DMS53 treated with DMSO at 0.1 percent for 48 hours (cell line): ENCODE measurements at regions not wholly inside any gene's neighbourhood (a gene's known extent, or its start where the extent isn't known, plus 50 kb on each side); places are given as distances from the start of the nearest gene placed in this dataset.
"Not testable (repeated sequence)": the region's sequence is repeated elsewhere in the genome, so short reads cannot be mapped to it uniquely, and the experiment has no call there.

Experiments
- DNase-seq: peaks from one replicate; lab custom pipeline; 2025; ENCODE audit not compliant: unreplicated experiment; lab: John Stamatoyannopoulos, UW

DNA sequence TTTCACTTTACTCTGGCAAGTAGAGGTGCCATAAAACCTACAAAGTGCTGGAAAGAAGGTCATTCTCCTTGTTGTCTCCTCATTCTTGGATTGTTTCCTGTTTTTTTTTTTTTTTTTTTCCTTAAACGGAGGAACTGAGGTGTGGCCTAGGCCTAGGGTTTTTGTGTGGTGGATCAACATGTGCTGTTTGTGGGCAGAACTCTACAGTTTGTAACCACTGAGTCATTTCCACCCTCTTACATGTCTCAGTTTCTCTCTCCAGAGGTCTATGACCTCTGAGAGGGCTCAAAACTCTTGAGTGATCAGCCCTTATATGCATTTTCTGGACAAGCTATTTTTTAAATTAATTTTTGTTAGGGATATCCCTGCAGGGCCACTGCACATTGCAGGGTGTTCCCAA is 296.0 kb downstream of the PPP1R3A start:
- no peak for DNase-seq

DNA sequence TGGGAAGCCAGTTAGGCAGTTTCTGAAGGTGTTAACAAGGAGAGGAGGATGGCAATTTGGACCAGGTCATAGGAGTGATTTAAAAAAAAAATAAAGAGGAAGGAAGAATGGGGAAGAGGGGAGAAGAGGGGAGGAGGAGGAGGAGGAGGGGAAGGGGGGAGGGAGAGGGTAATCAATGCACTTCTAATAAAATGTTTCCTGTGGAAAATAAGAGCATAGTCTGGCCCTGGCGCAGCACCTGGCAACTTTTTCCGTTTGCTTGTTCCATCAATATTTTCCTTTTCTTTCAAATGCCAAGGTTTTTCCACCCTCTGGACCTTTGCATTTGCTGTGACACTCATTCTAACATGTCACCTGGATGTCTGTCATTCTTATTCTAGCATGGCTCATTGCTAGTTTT is 308.2 kb downstream of the PPP1R3A start:
- DNase-seq: no peak

DNA sequence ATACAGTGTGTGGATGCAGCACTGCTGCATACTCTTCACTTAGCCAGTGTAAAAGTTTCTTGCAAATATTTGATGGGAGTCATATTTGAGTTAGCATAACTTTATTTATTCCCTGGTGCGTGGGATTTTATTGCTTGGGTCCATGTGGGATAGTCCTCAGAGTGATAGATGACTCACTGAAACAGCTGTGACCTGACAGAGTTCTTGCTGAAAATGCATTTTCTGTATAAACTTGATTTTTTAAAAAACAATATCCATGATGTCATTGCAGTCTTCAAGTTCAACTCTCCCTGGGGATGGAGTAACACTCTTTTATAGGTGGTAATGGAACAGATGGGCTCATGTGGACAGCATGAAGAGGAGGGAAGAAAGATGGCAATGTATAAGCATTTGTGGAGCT is 310.0 kb downstream of the PPP1R3A start:
- DNase-seq: no peak

DNA sequence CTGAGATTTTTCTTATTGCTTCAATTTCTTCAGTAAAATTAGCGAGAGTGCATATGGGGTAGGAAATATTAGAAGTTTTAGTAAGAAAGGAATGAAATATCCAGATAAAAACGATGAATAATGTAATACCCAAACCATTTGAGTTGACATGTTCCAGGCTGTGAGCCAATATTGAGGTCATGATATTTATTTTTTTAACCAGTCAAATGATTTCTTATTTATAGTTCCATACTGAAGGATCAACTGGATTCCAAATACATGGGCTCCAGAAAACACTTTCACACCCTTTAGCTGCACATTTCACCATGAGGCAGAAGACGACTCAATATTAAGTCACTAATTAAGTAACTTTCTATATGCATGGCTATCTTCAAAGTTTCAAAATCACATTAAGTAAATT is 312.5 kb downstream of the PPP1R3A start:
- no peak for DNase-seq

DNA sequence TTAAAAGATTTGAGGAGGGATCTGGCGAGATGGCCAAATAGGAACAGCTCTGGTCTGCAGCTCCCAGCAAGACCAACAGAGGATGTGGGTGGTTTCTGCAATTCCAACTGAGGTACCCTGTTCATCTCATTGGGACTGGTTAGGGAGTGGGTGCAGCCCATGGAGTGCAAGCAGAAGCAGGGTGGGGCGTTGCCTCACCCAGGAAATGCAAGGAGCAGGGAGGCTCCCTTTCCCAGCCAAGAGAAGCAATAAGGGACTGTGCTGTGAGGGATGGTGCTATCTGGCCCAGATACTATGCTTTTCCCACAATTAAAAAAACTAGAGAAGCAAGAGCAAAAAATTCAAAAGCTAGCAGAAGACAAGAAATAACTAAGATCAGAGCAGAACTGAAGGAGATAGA is 318.4 kb downstream of the PPP1R3A start:
- DNase-seq: not testable (repeated sequence)

DNA sequence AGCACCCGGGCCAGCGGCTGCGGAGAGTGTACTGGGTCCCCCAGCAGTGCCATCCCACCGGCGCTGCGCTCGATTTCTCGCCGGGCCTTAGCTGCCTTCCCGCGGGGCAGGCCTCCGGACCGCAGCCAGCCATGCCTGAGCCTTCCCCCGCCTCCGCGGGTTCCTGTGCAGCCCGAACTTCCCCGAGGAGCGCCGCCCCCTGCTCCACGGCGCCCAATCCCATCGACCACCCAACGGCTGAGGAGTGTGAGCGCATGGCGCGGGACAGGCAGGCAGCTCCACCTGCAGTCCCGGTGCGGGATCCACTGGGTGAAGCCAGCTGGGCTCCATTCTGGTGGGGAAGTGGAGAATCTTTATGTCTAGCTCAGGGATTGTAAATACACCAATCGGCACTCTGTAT is 325.4 kb downstream of the PPP1R3A start:
- not testable (repeated sequence) for DNase-seq

DNA sequence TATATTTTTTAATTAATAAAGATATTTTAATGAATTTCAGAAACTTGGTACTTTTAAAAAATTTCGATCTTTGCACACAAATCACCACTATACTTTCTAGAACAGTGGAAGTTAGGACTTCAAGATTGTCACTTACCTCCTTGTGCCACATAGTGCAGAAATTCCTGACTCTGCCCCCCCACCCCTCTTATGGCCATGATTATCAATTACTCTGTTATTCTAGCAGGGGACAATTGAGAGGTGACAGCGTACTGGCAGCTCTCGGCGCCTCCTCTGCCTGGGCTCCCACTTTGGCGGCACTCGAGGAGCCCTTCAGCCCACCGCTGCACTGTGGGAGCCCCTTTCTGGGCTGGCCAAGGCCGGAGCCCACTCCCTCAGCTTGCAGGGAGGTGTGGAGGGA is 325.9 kb downstream of the PPP1R3A start:
- DNase-seq: not testable (repeated sequence)

DNA sequence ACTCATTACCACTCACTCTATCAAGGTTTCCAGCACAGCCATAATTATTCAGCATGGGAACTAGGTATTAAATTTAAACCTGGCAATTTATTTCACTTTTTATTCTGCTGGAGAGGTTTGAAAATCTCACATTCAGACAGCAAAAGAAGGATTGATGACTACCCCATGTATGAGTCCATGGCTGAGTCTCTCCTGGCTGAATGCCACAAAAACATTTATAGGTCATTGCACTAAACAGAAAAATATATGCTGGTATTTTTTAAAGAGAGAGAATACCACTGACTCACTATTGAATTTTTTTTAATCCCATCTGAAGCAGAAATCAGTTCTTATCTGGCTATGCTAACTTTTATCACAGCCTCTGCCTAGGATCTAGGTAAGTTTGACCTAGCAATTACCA is 336.3 kb downstream of the PPP1R3A start:
- DNase-seq: no peak

DNA sequence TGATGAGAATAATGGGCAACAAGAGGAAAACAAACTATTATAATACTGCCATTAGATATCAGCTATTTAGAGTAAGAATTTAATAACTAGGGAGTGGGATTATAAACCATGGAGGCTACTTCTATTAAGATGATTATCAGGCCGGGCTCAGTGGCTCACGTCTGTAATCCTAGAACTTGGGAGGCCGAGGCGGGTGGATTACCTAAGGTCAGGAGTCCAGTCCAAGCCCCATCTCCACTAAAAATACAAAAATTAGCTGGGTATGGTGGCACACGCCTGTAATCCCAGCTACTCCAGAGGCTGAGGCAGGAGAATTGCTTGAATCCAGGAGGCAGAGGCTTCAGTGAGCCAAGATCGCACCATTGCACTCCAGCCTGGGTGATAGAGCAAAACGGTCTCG is 355.6 kb downstream of the PPP1R3A start:
- not testable (repeated sequence) for DNase-seq

DNA sequence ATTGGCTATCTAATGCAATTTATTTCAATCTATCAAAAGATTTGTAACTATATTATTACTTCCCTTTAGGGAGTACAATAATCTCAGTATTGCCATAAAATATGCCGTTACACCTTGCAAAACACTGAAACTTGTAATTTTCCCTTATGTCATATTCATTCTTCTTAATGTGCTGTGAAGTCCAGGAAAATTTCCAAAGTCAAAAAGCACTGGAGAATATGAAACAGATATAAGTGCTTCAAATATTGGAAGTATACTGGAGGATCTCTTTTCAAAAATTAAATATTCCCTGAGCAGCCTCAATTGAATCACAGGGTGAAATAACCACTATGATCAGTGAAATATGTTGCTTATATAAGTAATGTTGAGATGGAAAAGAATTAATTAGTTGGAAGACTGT is 356.0 kb downstream of the PPP1R3A start:
- no peak for DNase-seq

DNA sequence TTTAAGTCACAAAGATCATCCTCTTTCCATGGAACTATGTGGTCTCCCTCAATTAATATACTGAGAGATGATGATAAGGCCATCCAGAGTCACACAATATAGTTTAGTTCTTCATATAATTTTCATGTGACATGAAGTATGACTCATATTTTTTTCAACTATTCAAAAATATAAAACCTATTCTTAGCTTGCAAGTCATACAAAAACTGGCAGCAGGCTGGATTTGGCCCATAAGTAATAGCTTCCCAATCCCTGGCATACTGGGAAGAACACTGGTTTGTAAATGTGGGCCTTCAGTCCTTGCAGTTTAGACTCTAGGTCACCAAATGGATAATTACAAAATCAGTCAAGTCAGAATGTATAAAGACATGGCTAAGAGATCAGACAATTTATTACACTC is 356.6 kb downstream of the PPP1R3A start:
- no peak for DNase-seq

DNA sequence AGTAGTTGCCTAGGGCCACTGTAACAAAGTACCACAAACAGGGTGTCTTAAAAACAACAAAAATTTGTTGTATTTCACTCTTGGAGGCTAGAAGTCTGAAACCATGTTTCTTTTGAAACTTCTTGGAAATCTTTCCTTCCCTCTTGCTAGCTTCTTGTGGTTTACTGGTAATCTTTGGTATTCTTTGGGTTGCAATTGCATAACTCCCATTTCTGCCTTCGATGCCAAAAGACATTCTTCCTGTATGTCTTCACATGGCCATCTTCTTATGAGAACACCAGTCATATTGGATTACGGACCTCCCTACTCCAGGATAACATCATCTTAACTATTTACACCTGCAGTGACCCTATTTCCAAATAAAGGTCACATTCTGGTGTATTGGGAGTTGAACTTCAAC is 357.4 kb downstream of the PPP1R3A start:
- no peak for DNase-seq

DNA sequence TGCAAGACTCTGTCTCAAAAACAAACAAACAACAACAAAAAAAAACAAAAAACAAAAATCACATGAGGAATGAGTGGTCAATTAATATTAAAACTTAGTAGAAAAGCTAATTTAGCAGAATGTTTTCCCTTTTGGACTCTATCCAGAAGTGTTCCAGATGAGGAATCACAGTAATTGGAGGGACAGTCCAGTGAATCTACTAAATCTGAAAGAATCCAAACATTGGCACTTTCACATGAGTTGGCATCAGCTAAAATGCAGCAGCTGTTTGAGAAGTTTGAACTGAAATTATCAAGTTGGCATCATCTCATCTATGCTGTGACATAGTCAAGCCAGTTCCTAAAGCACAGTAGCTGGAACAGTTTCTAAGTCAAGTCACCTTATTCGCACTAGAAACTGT is 367.8 kb downstream of the PPP1R3A start:
- DNase-seq: no peak

DNA sequence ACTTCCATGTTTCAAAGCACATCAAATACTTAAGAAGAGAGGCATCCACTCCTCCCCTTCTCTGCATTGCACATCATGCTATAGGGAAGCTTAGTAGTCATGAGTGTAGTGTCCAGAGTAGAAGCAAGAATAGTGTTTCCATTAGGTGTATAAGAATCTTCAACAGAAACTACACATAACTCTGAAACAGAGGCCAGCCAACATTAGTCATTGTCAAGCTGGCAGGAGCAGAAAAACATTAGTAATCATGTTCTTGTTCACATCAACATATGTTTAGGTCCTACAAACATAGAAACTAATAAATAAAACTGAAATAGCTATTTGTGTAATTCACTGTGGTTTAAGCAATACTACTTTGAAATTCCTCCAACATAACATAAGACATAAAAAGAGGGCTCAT is 370.2 kb downstream of the PPP1R3A start:
- DNase-seq: no peak

DNA sequence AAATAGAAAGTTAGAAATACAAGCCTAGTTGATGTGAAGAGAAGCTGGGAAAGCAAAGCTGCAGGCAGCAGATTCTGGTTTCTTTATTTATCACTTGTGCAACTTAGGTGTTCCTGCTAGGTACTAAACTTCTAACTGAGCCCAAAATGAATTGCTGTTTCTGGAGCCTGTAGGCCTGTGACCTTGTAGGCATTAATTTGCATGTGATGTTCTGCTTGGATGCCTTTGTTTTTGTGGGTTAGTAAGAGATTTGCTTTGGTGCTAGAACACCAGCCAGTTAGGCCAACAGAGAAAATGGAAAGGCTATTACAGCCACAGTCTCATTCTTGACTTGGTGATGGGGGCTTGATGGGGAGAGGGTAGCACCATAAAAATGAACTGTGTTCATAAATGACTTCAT is 370.7 kb downstream of the PPP1R3A start:
- DNase-seq: no peak

DNA sequence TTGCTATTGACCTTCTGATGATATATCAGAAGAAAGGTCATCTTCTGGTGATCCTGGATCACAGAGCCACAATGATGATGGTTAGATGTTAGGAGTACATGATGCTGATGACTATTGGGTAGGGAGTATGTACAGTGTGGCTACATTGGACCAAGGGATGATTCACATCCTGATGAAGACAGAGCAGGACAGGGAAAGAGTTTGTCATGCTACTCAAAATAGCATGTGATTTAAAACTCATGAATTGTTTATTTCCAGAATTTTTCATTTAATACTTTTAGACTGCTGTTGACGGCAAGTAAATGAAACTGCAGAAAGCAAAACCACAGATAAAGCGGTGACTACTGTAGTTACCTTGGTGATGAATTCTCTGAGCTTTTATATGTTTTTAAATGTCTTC is 397.3 kb downstream of the PPP1R3A start:
- DNase-seq: no peak

DNA sequence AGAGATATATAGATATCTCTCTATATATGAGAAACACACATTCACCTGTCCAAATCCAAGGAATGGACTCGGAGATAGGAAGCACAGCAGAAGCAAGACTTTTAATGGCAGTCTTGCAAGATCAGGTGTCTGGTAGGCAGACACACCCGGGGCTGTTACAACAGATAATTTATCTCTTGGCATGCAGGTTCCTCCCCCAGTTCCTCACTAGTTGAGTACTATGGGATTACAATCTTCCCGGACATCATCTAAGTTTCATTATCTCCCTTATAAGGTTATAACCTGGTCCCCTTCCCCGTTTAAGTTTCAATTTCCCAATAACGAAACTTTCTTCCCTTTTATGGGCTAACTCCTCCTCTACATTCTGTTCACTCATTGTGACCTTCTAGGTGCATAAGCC is 399.3 kb downstream of the PPP1R3A start:
- DNase-seq: no peak

DNA sequence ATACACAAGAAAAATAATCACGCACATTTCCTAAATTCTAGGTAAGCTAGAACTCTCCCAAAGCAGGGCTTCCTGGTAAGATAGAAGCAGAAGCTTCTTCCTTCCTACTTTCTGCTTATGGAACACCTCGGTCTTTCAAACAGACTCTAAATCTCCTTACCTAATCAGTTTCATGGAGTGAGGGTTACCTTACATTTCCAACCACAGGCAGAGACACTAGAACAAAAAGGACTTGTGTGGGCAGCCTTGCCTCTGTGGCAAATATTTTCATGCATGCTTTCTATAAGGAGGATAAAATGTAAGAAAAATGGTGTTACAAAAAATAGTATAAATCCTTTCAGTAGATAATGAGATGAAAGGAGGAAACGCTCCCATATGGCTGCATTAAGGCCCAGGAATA is 386.3 kb upstream of the SMIM30 start:
- DNase-seq: no peak

DNA sequence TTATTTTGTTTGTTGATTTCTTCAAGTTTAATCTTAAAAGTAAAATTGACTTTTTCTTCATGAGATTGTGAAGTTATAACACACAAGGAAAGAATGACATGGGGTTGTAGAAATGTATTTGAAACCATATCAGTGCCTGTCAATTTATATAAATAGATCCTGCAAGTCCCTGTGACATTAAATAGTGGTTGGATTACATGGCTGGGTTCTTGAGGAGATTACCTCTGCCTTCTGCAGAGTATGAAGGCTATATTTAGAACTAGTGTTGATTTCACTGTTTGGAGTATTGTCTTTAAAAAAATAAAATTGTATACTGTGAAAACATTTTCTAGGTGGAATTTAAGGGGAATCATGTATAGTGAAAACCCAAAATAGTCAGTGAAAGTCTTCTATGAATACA is 385.8 kb upstream of the SMIM30 start:
- DNase-seq: no peak

DNA sequence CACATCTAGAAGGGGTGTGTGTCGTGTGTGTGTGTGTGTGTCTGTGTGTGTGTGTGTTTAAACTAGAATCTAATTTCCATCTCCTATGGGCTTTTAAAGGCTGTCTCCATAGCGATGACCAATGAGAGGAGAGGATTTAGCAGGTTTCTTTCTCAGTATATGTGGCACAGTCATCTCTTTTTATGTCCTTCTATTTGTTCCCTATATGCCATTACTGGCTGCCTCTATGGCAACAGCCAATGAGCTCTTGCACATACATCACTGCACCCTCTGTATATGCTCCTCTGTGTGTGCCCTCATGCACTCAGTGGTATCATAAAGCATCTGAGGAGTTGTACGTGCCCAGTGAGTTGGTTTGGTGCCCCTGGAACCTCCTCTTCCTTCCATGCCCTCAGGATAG is 378.2 kb upstream of the SMIM30 start:
- DNase-seq: not testable (repeated sequence)

DNA sequence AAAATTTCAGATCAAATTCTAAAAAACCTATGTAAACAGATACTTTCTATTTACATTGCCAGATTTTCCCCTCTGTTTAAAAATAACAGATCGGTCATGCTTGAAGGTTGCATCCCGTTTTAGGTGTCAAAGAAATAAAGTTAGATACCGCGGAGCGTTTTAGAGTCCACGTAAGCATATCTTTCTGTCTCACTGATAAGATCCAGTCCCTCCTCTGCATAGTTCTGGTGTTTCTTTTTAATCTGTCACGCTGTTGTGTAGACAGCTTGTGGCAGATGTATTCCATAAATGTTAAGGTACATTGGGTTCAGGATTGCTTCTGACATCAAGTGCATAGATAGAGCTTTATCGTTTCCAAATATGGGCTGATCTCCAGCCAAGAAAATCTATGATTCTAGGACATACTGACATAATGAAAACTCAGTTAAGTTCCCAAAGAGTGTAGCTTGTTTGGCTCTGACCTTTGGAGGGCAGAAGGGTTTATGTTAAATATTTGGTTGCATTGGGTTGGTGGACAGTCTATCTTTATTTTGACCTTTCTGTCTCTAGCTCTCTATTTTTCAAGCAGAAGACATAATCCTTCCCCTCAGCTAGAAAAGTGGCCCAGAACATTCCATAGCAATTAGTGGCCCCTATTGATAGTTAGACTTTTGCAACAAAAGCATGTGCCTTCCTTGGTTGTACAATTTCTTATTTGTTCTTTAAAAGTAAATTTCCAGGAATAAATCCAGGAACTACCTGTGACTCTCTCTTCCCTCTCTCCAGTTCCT is 376.6 kb upstream of the SMIM30 start:
- not testable (repeated sequence) for DNase-seq

DNA sequence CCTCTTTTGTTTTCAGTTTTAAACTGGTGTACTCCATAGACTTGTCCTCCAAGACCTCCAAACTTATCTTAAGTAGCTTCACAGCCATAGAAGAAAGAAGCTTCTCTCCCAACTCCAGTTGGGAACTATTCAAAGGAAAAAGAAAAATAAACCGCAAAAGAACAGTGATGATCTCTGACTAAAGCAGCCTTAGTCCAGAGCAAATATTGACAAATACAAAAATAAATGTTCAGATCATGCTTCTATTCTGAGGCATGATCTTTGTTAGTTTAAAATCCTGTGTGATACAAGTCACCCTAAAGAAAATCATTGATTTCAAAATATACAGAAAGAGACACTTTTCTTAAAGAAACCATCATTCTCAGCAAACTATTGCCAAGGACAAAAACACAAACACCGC is 373.0 kb upstream of the SMIM30 start:
- DNase-seq: peak; percentile 31
